Posterior vena cava (tissue), 2 donors: ENCODE measurements at regions not wholly inside any gene's neighbourhood (a gene's known extent, or its start where the extent isn't known, plus 50 kb on each side); places are given as distances from the start of the nearest gene placed in this dataset.
"Not testable (repeated sequence)": the region's sequence is repeated elsewhere in the genome, so short reads cannot be mapped to it uniquely, and the experiment has no call there.

Source experiments
- DNase-seq: peaks from one replicate; pipeline ENCODE4 v3.0.0-alpha.2; 2020; ENCODE audit warnings: low spot score
- intact Hi-C, 2 donors: fragments of 100-400 bp; cut with DNase I; formaldehyde crosslinking; loops; one replicate each; pipeline versions ENCODE4 v1.14.1 to v1.14.2; 2022 to 2023
- donor health status: DM: yes; HTN: yes; CAD: no.
- donor health status: DM: yes; HTN: yes; CAD: no.

DNA sequence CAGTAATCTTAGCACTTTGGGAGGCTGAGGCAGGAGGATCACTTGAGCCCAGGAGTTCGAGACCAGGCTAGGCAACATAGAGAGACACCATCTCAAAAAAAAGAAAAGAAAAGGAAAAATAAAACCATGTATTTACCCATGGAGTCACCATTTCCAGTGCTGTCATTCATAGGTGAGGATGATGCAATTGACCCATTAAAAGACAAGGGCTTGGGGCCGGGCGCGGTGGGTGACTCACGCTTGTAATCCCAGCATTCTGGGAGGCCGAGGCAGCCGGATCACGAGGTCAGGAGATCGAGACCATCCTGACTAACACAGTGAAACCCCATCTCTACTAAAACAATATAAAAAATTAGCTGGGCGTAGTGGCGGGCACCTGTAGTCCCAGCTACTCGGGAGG is 82.6 kb upstream of the RUBCNL start:
- intact Hi-C loops, DNase-seq: not testable (repeated sequence)

DNA sequence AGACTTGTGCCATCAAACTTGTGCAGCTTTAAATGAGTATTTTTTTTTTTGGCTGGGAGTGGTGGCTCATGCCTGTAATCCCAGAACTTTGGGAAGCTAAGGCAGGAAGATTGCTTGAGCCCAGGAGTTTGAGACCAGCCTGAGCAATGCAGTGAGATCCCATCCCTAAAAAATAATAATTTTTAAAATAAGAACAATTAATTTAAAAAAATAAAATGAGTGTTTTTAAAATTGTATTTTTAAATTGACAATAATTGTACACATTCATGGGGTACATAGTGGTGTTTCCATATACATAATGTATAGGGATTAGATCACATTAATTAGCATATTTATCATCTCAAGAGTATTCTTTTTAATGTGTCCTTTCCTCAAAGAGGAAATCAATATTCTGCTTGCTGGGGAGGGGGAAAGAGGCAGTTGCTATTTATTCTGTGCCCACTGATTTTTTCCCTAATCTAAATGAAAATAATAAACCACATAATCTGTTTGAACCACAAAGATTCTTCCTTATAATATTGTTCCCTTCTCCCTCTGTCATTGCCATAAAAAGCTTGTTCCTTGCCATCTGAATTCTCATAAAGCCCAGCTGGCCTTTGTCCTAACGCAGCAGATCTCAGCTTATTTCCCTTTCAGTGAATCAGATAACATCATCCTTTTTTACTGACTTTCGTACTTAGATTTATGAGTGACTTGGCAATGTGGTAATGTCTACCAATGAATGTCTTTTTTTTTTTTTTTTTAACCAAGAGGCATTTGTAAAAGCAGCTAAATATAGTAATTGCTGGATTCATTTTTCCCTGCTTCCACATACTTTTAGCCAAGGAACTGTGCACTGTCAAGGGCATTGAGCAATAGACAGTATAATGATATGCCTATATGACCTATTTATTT is 81.8 kb upstream of the RUBCNL start:
- DNase-seq = no peak
- intact Hi-C loops = no loop called here

DNA sequence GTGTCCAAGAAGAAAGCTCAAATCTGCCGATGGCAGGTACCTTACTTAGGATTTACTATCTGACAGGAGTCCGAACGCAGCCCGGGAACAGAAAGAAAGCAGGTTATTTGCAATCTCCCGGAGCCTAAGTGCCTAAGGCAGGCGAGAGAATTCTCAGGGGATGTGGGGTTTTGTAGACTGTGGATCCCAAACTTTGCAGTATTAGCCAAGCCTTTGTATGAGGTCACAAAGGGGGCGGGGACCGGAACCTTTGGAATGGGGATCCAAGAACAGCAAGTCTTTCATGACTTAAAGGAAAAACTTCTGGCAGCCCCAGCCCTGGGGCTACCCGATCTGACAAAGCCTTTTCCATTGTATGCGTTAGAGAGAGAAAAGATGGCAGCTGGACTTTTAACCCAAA is 80.6 kb upstream of the RUBCNL start:
- intact Hi-C loops, DNase-seq: not testable (repeated sequence)

DNA sequence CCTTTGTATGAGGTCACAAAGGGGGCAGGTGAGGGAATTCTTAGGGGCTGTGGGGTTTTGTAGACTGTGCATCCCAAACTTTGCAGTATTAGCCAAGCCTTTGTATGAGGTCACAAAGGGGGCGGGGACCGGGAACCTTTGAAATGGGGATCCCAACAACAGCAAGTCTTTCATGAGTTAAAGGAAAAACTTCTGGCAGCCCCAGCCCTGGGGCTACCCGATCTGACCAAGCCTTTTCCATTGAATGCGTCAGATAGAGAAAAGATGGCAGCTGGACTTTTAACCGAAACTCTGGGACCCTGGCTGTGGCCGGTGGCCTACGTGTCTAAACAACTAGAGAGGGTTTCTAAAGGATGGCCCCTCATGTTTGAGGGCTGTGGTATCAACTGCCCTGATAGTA is 79.0 kb upstream of the RUBCNL start:
- intact Hi-C loops = not testable (repeated sequence)

DNA sequence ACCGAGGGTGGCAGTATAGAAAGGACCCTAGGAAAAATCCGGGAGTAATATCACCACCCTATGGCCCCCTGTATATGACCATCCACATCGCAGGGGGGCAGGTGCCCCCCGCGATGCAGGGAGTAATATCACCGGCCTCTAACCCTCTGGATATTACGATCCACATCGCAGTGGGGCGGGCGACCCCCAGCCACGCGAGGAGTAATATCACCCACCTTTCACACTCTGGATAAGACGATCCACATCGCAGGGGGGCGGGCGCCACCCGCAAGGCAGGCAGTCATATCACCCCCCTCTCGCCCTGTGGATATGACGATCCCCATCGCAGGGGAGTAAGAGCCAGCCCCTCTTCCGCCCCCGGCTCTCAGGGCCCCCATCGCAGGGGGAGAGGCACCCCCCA is 76.7 kb upstream of the RUBCNL start:
- DNase-seq = peak; percentile 70
- intact Hi-C loops = no loop called here

More for the DNA sequence above, 79.0 kb upstream of the RUBCNL start:
- DNase-seq = peak; percentile 63

DNA sequence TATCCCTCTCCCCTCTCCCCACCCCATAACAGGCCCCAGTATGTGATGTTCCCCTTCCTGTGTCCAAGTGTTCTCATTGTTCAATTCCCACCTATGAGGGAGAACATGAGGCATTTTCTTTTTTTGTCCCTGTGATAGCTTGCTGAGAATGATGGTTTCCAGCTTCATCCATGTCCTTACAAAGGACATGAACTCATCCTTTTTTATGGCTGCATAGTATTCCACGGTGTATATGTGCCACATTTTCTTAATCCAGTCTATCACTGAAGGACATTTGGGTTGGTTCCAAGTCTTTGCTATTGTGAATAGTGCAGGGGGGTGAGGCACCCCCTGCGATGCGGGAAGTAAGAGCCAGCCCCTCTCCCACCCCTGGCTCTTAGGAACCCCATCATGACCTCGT is 73.2 kb upstream of the RUBCNL start:
- DNase-seq, intact Hi-C loops: not testable (repeated sequence)

DNA sequence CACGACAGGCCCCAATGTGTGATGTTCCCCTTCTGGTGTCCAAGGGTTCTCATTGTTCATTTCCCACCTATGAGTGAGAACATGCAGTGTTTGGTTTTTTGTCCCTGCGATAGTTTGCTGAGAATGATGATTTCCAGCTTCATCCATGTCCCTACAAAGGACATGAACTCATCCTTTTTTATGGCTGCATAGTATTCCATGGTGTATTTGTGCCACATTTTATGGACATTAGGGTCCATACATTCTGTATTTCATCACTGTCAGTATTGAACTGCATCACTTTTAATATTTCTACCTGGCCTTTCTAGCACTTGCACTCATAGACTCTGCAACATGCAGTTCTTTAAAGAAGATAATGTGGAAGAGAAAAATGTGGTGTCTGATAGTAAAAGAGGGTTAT is 70.2 kb upstream of the RUBCNL start:
- DNase-seq, intact Hi-C loops: not testable (repeated sequence)

DNA sequence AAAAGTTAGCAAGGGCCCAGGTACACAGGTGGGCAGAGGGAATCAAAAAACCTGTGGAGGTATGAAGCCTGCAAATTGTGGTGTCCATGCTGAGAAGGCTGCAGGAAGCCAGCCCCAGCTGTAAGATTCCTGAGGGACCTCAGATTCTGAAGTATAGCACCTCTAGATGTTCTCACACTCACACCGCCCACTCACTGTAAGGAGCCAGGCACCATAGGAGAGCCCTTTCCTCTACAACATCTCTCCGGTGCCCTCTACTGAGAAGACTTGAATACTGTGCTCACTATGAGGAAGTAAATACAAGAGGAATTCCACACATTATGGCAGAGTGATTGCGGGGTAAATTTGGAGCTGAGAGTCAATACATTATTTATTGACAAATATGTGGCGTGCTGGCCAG is 68.9 kb upstream of the RUBCNL start:
- peak; percentile 68 for DNase-seq
- intact Hi-C loops = not testable (repeated sequence)

DNA sequence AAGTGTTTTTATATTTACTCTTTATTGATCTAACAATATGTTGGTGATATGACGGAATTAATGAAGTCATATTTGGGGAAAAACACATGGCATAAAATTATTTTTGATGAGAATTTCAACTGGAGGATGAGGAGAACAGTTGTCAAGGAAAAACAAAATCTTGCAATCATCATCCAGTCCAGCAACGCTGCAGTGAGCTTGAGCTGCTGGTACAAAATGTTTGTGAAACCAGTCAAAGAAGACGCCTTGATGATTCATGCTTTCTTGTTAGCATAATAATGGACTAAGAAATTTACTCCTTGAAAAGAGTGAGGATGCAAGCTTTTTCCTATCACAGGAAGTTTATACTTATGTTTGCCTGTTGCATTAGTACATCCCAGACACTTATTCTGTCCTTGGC is 64.1 kb upstream of the RUBCNL start:
- DNase-seq, intact Hi-C loops: not testable (repeated sequence)

DNA sequence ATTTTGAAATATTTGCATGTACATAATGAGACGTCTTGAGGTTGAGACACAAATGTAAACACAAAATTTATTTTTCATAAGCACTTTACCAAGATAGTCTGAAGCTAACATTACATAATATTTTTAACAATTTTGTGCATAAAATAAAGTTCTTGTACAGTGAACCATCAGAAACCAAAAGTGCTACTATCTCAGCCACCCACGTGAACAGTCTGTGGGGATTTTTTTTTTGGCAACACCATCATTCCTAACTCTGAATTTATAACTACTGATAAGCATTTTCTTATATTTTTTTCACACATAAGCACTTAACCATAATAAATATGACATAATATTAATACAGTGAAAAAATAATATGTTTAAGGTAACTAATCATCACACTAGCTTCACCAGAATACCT is 62.9 kb upstream of the RUBCNL start:
- not testable (repeated sequence) for DNase-seq

DNA sequence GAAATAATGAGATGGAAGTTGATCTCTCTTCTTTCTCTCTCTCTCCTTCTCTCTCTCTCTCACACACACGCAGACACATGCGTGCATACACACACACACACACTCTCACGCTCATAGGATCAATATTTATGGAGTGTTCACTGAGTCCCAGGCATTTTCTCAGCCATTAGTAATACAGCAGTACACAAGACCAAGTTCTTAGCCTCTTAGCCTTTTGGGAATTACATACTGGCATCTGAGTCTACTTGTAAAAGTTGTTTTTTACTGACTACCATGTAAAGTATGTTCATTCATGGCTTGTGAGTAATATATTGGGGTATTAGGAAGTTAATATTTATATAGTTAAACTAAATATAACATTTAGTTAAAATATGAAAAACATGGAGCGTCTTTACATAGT is 61.1 kb upstream of the RUBCNL start:
- intact Hi-C loops, DNase-seq: not testable (repeated sequence)

More for the DNA sequence above, 62.9 kb upstream of the RUBCNL start:
- intact Hi-C loops = not testable (repeated sequence)

DNA sequence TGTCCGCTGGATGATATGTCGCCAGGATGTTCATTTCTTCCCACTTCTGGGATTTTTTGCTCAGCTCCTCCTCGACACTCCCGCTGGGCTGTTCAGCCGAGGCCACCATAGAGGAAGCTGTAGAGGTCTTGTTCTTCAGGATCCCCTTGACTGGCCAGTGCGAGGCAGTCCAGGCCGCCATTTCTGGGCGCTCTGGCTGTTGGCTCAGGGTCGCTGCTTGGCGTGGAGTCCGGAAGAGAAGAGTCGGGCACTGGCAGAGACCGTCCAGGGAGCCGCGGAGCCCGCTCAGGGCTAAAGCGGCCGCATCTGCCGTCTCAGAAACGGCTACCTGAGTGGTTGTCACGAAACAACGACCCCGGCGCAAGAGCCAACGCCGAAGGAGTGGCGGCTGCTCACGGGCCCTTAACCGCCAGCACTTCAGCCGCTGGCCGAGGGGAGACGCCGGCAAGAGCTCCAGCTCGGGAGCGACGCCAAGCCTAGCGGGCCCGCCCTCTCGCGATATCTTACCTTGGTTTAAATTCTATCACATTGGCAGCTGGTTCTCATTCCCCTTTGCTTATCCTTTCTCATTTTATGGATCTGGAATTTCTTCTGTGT is 50.9 kb upstream of the RUBCNL start:
- DNase-seq, intact Hi-C loops: not testable (repeated sequence)
